GM12864 (cell line): ENCODE measurements at regions not wholly inside any gene's neighbourhood (a gene's known extent, or its start where the extent isn't known, plus 50 kb on each side); places are given as distances from the start of the nearest gene placed in this dataset.

Experiments used
- DNase-seq: peaks from one replicate; pipeline ENCODE4 v3.0.0-alpha.2; 2011; ENCODE audit warnings: low read depth
- H3K4me3 ChIP-seq: 2 replicates; pipeline ENCODE4 v1.5.1; 2011; ENCODE audit warnings: mild to moderate bottlenecking, low read depth, low read length, control low read depth
- TF ChIP-seq, protein P1 (sequence below): IDR thresholded peaks from 2 replicates; pipeline ENCODE4 v1.5.1; 2011; ENCODE audit warnings: low read depth, mild to moderate bottlenecking, moderate library complexity, low read length, control low read depth, inconsistent platforms; ENCODE audit errors: missing control alignments

DNA sequence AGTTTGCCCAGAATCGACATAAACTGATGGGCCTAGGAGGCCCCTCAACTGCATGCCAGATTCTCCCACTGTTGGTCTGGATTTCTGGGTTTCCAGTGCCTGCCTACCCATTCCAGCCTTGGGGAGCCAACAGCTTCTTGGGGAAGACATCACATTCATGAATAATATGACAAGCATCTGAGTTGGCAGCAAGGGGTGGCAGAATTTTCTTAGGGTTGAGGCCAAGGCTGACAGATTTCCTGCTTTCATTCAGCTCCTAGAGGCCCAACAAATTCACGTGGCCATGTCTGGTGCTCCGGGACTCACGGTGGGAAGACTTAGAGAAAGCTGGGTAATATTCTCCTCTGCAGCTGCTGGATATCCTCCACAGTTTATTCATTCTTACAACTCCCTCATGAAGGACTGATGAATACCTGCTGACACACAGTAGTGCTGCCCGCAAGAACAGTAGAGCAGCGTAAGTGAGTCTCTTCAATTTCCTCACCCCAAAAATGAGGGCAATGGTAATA is 305.0 kb upstream of the TNC start:
- TF ChIP-seq, protein P1, sequence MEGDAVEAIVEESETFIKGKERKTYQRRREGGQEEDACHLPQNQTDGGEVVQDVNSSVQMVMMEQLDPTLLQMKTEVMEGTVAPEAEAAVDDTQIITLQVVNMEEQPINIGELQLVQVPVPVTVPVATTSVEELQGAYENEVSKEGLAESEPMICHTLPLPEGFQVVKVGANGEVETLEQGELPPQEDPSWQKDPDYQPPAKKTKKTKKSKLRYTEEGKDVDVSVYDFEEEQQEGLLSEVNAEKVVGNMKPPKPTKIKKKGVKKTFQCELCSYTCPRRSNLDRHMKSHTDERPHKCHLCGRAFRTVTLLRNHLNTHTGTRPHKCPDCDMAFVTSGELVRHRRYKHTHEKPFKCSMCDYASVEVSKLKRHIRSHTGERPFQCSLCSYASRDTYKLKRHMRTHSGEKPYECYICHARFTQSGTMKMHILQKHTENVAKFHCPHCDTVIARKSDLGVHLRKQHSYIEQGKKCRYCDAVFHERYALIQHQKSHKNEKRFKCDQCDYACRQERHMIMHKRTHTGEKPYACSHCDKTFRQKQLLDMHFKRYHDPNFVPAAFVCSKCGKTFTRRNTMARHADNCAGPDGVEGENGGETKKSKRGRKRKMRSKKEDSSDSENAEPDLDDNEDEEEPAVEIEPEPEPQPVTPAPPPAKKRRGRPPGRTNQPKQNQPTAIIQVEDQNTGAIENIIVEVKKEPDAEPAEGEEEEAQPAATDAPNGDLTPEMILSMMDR: no peak
- no peak overlapping the region for H3K4me3 ChIP-seq
- no peak for DNase-seq

GRCh38 chr9:115423646-115424045 is 305.7 kb upstream of the TNC start:
- no peak for DNase-seq
- TF ChIP-seq, protein P1: no peak
- H3K4me3 ChIP-seq: no peak overlapping the region

- TF ChIP-seq, protein P1: no peak
- no peak overlapping the region for H3K4me3 ChIP-seq
- DNase-seq: no peak
Measured at GRCh38 chr9:115425601-115426000, 307.6 kb upstream of the TNC start.

- TF ChIP-seq, protein P1: no peak
- no peak overlapping the region for H3K4me3 ChIP-seq
- DNase-seq: no peak
Measured at GRCh38 chr9:115437418-115437817, 319.5 kb upstream of the TNC start.

DNA sequence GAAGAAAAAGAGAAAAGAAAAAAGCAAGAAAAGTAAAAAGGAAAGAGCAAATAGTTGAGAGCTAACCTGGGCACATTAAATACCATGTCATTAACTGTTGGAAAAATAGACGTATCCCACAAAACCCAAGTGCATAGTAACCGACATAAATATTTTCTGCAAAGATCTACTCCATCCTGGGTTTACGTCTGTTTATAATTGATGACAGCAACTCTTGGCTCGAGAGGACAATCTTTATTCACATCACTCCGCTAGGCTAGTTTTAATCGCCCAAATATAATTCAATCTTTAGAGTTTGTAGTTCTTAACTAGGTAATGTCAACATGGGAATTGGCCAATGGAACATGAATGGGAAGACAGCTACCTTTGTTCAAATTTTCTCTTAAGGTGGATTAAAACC is 321.7 kb upstream of the TNC start:
- no peak overlapping the region for H3K4me3 ChIP-seq
- TF ChIP-seq, protein P1: no peak
- no peak for DNase-seq

- TF ChIP-seq, protein P1: no peak
- H3K4me3 ChIP-seq: no peak overlapping the region
- no peak for DNase-seq
Measured at GRCh38 chr9:115442054-115442453, 324.1 kb upstream of the TNC start.

- no peak overlapping the region for H3K4me3 ChIP-seq
- DNase-seq: no peak
- TF ChIP-seq, protein P1: no peak
Measured at GRCh38 chr9:115443890-115444289, 325.9 kb upstream of the TNC start.
